ENCODE measurements at regions not wholly inside any gene's neighbourhood (a gene's known extent, or its start where the extent isn't known, plus 50 kb on each side); places are given as distances from the start of the nearest gene placed in this dataset.

GRCh38 chr4:175961604-175962003, 104.0 kb upstream of the WDR17 start:
- no peak for FAIRE-seq
- no peaks in the 10 kb centered on the region for H3K9me3 Mint-ChIP-seq (ENCODE audit: unreplicated experiment)
- H3K9ac ChIP-seq (ENCODE audit: low read length) = no peak overlapping the region

DNA sequence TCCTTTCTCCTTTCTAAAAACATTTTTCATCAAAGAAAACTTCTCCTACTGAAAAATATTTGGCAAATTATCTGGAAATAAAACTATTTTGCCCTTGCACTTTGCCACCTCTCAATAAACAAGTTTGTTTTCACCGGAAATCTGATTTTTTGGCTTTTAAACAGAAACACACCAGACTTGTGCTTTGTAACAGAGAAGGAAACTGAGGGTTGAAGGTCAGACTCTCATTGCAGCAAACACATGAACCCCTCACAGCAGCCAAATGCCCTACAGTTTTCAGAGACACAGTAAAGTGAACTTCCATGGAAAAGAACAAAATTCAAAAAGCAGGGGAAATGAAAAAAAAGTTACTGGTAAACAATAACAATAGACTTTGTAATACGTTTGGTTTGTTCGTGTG, 95.6 kb upstream of the WDR17 start:
- FAIRE-seq (no peak), DNase-seq (ENCODE audit: low read depth) (no peak)
- TF ChIP-seq EZH2 (IDR thresholded peaks at IDR 0.05; ENCODE audit: insufficient read depth, low read length) = no peak
- TF ChIP-seq CTCF (IDR thresholded peaks at IDR 0.05; ENCODE audit: insufficient read depth, low read depth, low read length) = no peak
- Histone ChIP-seq H3K4me1 (ENCODE audit: insufficient read depth, low read length) (peaks cover 3% of the 10 kb centered on the region), H3K27me3 (ENCODE audit: insufficient read depth, low read length) (no peaks in the 10 kb centered on the region), H3K4me2 (ENCODE audit: low read length) (peak overlapping the region; percentile 80), H2AFZ (ENCODE audit: low read depth, low read length) (no peak overlapping the region), H4K20me1 (ENCODE audit: insufficient read depth, low read length) (no peaks in the 10 kb centered on the region), H3K27ac (ENCODE audit: low read depth, low read length) (no peak overlapping the region), H3K9me3 (ENCODE audit: insufficient read depth, low read depth, low read length) (no peaks in the 10 kb centered on the region), H3K79me2 (ENCODE audit: insufficient read depth, low read length) (no peaks in the 10 kb centered on the region), H3K9ac (ENCODE audit: low read length) (no peak overlapping the region), H3K36me3 (ENCODE audit: insufficient read depth, low read length) (no peaks in the 10 kb centered on the region), H3K4me3 (ENCODE audit: insufficient read depth, low read depth, low read length) (no peak overlapping the region)
- H3K4me1 Mint-ChIP-seq (ENCODE audit: low read depth, unreplicated experiment) = peaks cover 8% of the 10 kb centered on the region
- no peaks in the 10 kb centered on the region for H3K36me3 Mint-ChIP-seq (ENCODE audit: low read depth, unreplicated experiment)
- no peaks in the 10 kb centered on the region for H3K27me3 Mint-ChIP-seq (ENCODE audit: low read depth, unreplicated experiment)
- no peak overlapping the region for H3K27ac Mint-ChIP-seq (ENCODE audit: unreplicated experiment)
- H3K9me3 Mint-ChIP-seq (ENCODE audit: unreplicated experiment) = peaks cover 3% of the 10 kb centered on the region
- no peak overlapping the region for H3K4me3 Mint-ChIP-seq (ENCODE audit: unreplicated experiment)

More at GRCh38 chr4:175961604-175962003, 104.0 kb upstream of the WDR17 start:
- Mint-ChIP-seq H3K27me3 (ENCODE audit: low read depth, unreplicated experiment) (no peaks in the 10 kb centered on the region), H3K36me3 (ENCODE audit: low read depth, unreplicated experiment) (no peaks in the 10 kb centered on the region), H3K27ac (ENCODE audit: unreplicated experiment) (no peak overlapping the region), H3K4me3 (ENCODE audit: unreplicated experiment) (no peak overlapping the region), H3K4me1 (ENCODE audit: low read depth, unreplicated experiment) (no peaks in the 10 kb centered on the region)
- no peaks in the 10 kb centered on the region for H3K27me3 ChIP-seq (ENCODE audit: insufficient read depth, low read length)
- TF ChIP-seq EZH2 (IDR thresholded peaks at IDR 0.05; ENCODE audit: insufficient read depth, low read length) = no peak
- H3K4me1 ChIP-seq (ENCODE audit: insufficient read depth, low read length) = no peaks in the 10 kb centered on the region
- no peak overlapping the region for H3K27ac ChIP-seq (ENCODE audit: low read depth, low read length)
- no peaks in the 10 kb centered on the region for H4K20me1 ChIP-seq (ENCODE audit: insufficient read depth, low read length)
- no peaks in the 10 kb centered on the region for H3K36me3 ChIP-seq (ENCODE audit: insufficient read depth, low read length)
- H3K9me3 ChIP-seq (ENCODE audit: insufficient read depth, low read depth, low read length) = no peaks in the 10 kb centered on the region
- no peak overlapping the region for H3K4me2 ChIP-seq (ENCODE audit: low read length)
- DNase-seq (ENCODE audit: low read depth) = no peak
- no peak overlapping the region for H2AFZ ChIP-seq (ENCODE audit: low read depth, low read length)
- no peaks in the 10 kb centered on the region for H3K79me2 ChIP-seq (ENCODE audit: insufficient read depth, low read length)
- no peak overlapping the region for H3K4me3 ChIP-seq (ENCODE audit: insufficient read depth, low read depth, low read length)

- Histone ChIP-seq H2AFZ (ENCODE audit: low read depth, low read length) (peak overlapping the region; percentile 59), H3K4me2 (ENCODE audit: low read length) (peak overlapping the region; percentile 80), H3K4me3 (ENCODE audit: insufficient read depth, low read depth, low read length) (no peak overlapping the region), H3K79me2 (ENCODE audit: insufficient read depth, low read length) (no peaks in the 10 kb centered on the region), H3K9ac (ENCODE audit: low read length) (peak overlapping the region; percentile 45), H4K20me1 (ENCODE audit: insufficient read depth, low read length) (no peaks in the 10 kb centered on the region), H3K4me1 (ENCODE audit: insufficient read depth, low read length) (peaks cover 3% of the 10 kb centered on the region), H3K9me3 (ENCODE audit: insufficient read depth, low read depth, low read length) (no peaks in the 10 kb centered on the region), H3K27ac (ENCODE audit: low read depth, low read length) (no peak overlapping the region), H3K36me3 (ENCODE audit: insufficient read depth, low read length) (no peaks in the 10 kb centered on the region), H3K27me3 (ENCODE audit: insufficient read depth, low read length) (no peaks in the 10 kb centered on the region)
- no peaks in the 10 kb centered on the region for H3K27me3 Mint-ChIP-seq (ENCODE audit: low read depth, unreplicated experiment)
- no peak for FAIRE-seq
- no peak overlapping the region for H3K4me3 Mint-ChIP-seq (ENCODE audit: unreplicated experiment)
- H3K27ac Mint-ChIP-seq (ENCODE audit: unreplicated experiment) = no peak overlapping the region
- no peak for DNase-seq (ENCODE audit: low read depth)
- peaks cover 3% of the 10 kb centered on the region for H3K9me3 Mint-ChIP-seq (ENCODE audit: unreplicated experiment)
- peaks cover 8% of the 10 kb centered on the region for H3K4me1 Mint-ChIP-seq (ENCODE audit: low read depth, unreplicated experiment)
- TF ChIP-seq EZH2 (IDR thresholded peaks at IDR 0.05; ENCODE audit: insufficient read depth, low read length) (no peak), CTCF (IDR thresholded peaks at IDR 0.05; ENCODE audit: insufficient read depth, low read depth, low read length) (no peak)
- H3K36me3 Mint-ChIP-seq (ENCODE audit: low read depth, unreplicated experiment) = no peaks in the 10 kb centered on the region
Observed at GRCh38 chr4:175970724-175971123, 94.9 kb upstream of the WDR17 start.
